GM12864 (cell line): ENCODE measurements at regions not wholly inside any gene's neighbourhood (a gene's known extent, or its start where the extent isn't known, plus 50 kb on each side); places are given as distances from the start of the nearest gene placed in this dataset.

Experiments
- DNase-seq: peaks from one replicate; pipeline ENCODE4 v3.0.0-alpha.2; 2011; ENCODE audit warnings: low read depth
- H3K4me3 ChIP-seq: 2 replicates; pipeline ENCODE4 v1.5.1; 2011; ENCODE audit warnings: mild to moderate bottlenecking, low read depth, low read length, control low read depth
- CTCF ChIP-seq: IDR thresholded peaks from 2 replicates; pipeline ENCODE4 v1.5.1; 2011; ENCODE audit warnings: low read depth, mild to moderate bottlenecking, moderate library complexity, low read length, control low read depth, inconsistent platforms; ENCODE audit errors: missing control alignments

GRCh38 chr7:125490167-125490566 is 560.5 kb upstream of the POT1 start:
- DNase-seq: no peak
- TF ChIP-seq CTCF: no peak
- no peak overlapping the region for H3K4me3 ChIP-seq

- no peak for TF ChIP-seq CTCF
- DNase-seq: no peak
- no peak overlapping the region for H3K4me3 ChIP-seq
Observed at GRCh38 chr7:125485223-125485622, 555.6 kb upstream of the POT1 start.

DNA sequence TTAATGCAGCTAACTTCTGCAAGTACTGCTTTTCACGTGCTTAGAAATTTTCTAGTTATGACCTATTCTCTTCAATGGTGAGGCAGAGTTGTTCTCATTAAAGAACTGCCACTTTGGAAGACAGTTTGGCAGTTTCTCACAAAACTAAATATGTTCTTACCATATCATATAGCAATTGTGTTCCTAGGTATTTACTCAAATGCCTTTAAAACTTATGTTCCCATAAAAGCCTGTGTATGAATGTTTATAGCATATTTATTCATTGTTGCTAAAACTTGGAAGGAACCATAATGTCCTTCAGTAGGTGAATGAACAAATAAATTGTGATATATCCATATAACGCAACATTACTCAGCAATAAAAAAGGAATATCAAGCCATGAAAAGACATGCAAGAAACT is 555.1 kb upstream of the POT1 start:
- no peak for DNase-seq
- no peak for TF ChIP-seq CTCF

DNA sequence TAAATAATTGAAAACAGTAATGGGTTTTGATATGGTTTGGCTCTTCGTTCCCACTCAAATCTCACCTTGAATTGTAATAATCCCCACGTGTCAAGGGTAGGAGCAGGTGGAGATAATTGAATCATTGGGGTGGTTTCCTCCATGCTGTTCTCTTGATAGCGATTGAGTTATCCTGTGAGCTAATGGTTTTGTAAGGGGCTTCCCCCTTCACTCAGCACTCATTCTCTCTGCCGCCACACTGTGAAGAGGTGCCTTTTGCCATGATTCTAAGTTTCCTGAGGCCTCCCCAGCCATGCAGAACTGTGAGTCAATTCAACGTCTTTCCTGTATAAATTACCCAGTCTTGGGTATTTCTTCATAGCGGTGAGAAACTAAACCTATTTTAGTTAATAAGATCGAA is 551.7 kb upstream of the POT1 start:
- TF ChIP-seq CTCF: no peak
- DNase-seq: no peak
- no peak overlapping the region for H3K4me3 ChIP-seq

More for the DNA sequence above, 555.1 kb upstream of the POT1 start:
- no peak overlapping the region for H3K4me3 ChIP-seq

DNA sequence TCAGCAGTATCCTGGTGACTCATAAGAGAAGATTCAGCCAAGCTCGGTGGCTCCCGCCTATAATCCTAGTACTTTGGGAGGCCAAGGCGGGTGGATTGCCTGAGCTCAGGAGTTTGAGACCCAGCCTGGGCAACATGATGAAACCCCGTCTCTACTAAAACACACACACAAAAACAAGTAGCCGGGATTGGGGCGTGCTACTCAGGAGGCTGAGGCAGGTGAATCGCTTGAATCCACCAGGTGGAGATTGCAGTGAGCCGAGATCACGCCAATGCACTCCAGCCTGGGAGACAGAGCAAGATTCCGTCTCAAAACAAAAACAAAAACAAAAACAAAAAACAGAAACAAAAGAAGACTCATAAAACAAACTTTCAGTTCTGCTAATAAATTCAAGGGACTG is 551.1 kb upstream of the POT1 start:
- H3K4me3 ChIP-seq: no peak overlapping the region
- DNase-seq: no peak
- TF ChIP-seq CTCF: no peak

DNA sequence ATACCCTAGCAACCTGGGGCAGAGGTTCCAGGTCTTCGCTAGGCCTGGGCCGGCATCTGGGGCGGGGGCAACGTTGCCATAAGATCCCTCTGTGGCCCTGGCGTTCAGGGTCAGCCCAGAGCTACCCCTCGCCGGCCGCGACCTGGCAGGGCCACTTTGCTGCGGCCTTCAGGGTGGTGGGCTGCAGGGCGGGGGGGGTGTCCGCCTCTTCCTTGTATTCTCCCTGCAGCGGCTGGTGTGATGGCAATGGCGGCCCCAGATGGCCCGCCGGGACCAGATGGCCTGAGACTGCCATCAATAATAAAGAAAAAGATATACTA is 539.2 kb upstream of the POT1 start:
- no peak for DNase-seq
- H3K4me3 ChIP-seq: no peak overlapping the region
- no peak for TF ChIP-seq CTCF

DNA sequence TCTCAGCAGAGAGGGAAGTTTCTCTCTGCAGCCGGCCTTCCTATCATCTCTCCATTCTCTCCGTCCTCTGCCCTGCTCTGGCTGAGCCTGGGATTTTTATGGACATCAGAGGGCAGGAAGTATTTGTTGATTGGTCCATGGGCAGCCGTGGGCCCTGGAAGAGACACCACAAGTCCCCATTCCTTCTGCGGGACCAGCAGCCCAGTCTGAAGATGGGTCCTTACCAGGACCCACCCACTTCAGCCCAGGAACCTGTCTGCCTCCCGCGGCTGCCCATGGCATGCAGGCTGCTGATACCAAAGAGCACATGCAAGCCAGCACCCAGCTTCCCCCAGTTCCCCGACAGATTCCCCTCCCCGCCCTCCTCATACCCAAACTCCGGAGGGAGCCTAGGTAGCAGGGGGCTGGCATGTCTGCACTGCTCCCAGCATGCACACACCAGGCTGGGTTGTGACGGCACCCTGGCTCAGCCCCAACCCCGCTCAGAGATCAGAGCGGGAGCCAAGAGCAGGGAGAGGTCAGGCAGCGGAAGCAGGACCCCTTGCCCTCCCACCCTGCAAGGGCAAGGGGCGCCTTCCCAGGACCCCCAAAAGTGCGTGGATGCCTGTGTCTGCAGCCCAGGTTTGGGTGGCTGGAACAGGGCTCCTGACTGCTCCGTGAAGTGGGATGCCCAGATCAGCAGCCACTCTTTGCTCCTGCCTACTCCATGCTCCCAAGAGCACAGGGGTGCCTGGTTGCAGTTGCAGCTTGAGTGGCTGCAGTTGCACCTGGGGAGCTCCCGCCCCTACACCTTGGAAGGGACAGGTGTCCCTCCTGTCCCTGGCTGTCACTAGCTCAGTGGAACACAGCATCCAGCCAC is 538.6 kb upstream of the POT1 start:
- no peak for TF ChIP-seq CTCF
- no peak for DNase-seq
- no peak overlapping the region for H3K4me3 ChIP-seq
